Heart left ventricle (tissue), 16 donors: ENCODE measurements at regions not wholly inside any gene's neighbourhood (a gene's known extent, or its start where the extent isn't known, plus 50 kb on each side); places are given as distances from the start of the nearest gene placed in this dataset.

Experiments used
- ATAC-seq, 4 donors: fragments of 200-7000 bp; cut with Tn5 transposase; one replicate each; pipeline ENCODE4 v1.9.1; 2020 to 2022; ENCODE audit warnings: moderate library complexity in 4 of 4, mild to moderate bottlenecking in 3 of 4, moderate number of reproducible peaks in 1 of 4
- DNase-seq, 5 donors: peaks; one replicate each; pipeline ENCODE4 v3.0.0-alpha.2; 2020
- H3K27ac ChIP-seq, 12 donors: fragments of 200-600 bp; sonication (generic) in 4 of 12; one replicate each; pipeline versions ENCODE4 v1.5.0 to v1.8.0; 2016 to 2022; ENCODE audit warnings: mild to moderate bottlenecking in 2 of 12
- H3K27me3 ChIP-seq, 9 donors: fragments of 200-600 bp; sonication (generic) in 2 of 9; one replicate each; pipeline versions ENCODE4 v1.5.1 to v1.8.0; 2016 to 2022; ENCODE audit warnings: mild to moderate bottlenecking in 3 of 9
- H3K36me3 ChIP-seq, 9 donors: fragments of 200-600 bp; sonication (generic) in 2 of 9; one replicate each; pipeline versions ENCODE4 v1.5.0 to v1.8.0; 2018 to 2022; ENCODE audit warnings: mild to moderate bottlenecking in 2 of 9
- H3K4me1 ChIP-seq, 12 donors: fragments of 200-600 bp; sonication (generic) in 4 of 12; one replicate each; pipeline versions ENCODE4 v1.5.0 to v1.8.0; 2016 to 2022; ENCODE audit warnings: mild to moderate bottlenecking in 3 of 12
- H3K4me3 ChIP-seq, 12 donors: fragments of 200-600 bp; sonication (generic) in 4 of 12; one replicate each; pipeline versions ENCODE4 v1.5.0 to v1.8.0; 2017 to 2022; ENCODE audit warnings: mild to moderate bottlenecking in 9 of 12, moderate library complexity in 4 of 12
- H3K9me3 ChIP-seq, 12 donors: fragments of 200-600 bp; sonication (generic) in 4 of 12; one replicate each; pipeline versions ENCODE4 v1.5.0 to v1.8.0; 2016 to 2022; ENCODE audit warnings: mild to moderate bottlenecking in 1 of 12
- CTCF ChIP-seq, 12 donors: fragments of 200-600 bp; sonication (generic) in 4 of 12; IDR thresholded peaks; one replicate each; pipeline versions ENCODE4 v1.5.0 to v1.8.0; 2018 to 2022; ENCODE audit warnings: antibody characterized with exemption in 12 of 12, mild to moderate bottlenecking in 5 of 12
- POLR2A ChIP-seq, 2 donors: fragments of 450-650 bp; IDR thresholded peaks; one replicate each; pipeline ENCODE4 v1.6.1; 2017; ENCODE audit warnings: antibody characterized with exemption in 2 of 2, mild to moderate bottlenecking in 2 of 2, moderate library complexity in 2 of 2
- WGBS, 4 donors: extraction: QIAGEN DNeasy Blood & Tissue Kit in 2 of 4; methylation state at CpG; one replicate each; pipeline versions ENCODE4 v1.1.5 to v1.1.7; 2013 to 2018; 5-methylcytosine and 5-hydroxymethylcytosine counted together
- intact Hi-C, 10 donors: fragments of 100-400 bp; cut with DNase I; formaldehyde crosslinking; loops; one replicate each; pipeline versions ENCODE4 v1.11.1 to v1.14.2; 2022
- donor health status: ischemic (EF 13 %, LVEDD 7.1; RV severe dilation, severe dysfunction).
- donor health status: healthy with polysubstance abuse.
- donor health status: DM: no; HTN: yes; CAD: no.
- donor health status: DM: no; HTN: no; CAD: no.
- donor health status: ischemic (EF 25% LVEDD 6.9; RV normal size, moderate dysfunction).
- donor health status: ischemic (EF 25% LVEDD 5.7; RV mildly dilated, moderate dysfunction).
- donor health status: healthy.
- donor health status: DM: yes; HTN: yes; CAD: no.
- donor health status: ischemic (EF 35%, LVEDD 5.7; RV mildly dilated, moderate dysfunction).
- donor health status: nonischemic (EF 11% LVEDD 7.7; RV severe dilation, severe dysfunction).
- donor health status: DM: yes; HTN: yes; CAD: no.
- donor health status: PGD.
- donor health status: ischemic (EF 29% LVEDD 5.4; RV normal size, mild dysfunction).
- donor health status: nonischemic (EF 23%, LVEDD 6.1; RV moderate dilation, normal function).

DNA sequence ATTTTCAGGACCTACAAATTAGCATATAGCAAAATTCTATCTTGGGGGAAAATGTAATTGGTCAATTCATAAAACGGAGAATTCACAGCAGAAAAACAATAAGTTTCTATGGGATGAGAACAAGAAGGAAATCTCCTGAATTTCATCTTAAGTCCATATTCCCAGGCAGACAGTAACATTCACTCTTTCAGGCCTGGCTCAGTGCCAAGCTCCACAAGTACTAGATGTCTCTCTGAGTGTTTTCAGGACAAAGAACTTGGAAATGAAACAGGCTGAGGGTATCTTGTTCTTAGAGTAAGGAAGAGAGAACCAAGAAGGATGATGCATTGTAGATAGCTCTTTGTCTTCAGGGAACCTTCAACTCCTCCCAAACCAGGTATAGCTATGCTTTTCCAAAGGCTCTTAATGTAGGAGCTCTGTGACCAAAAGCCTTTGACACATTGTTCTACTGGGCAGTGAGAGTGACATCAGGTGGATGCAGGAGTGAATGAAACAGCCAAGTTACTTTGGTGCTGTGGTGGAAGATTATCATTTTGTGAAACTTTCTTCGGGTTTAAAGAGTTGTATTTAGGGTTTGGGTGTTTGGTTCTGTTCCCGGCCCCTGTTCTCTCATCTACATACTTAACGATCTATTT, 298.3 kb downstream of the GPATCH2 start:
- DNase-seq (peak in 2 of 5 donors; percentile 28 to 37), ATAC-seq (peak in 2 of 4 donors; percentile 39 to 52)
- Histone ChIP-seq H3K9me3 (no peaks in the 10 kb centered on the region), H3K27ac (no peak overlapping the region), H3K36me3 (no peaks in the 10 kb centered on the region), H3K4me3 (no peak overlapping the region), H3K27me3 (no peaks in the 10 kb centered on the region), H3K4me1 (peaks cover 0 to 9% (median 2%) of the 10 kb centered on the region in 12 donors)
- intact Hi-C loops = loop anchor here in 3 of 10 donors (5.0 to 10.0 kb wide), 2 partner anchors 578 to 580 kb away; no protein-coding TSS in a partner anchor
- WGBS, 4 donors = 77 to 86% (median 81%) methylated on average over 4 of the region's 4 CpGs
- TF ChIP-seq POLR2A (IDR thresholded peaks at IDR 0.05) = no peak
- TF ChIP-seq CTCF (IDR thresholded peaks at IDR 0.05) = peak in 1 of 12 donors; percentile 29

- ATAC-seq = peak in 1 of 4 donors; percentile 27
Measured at GRCh38 chr1:217331698-217332097, 299.2 kb downstream of the GPATCH2 start.

GRCh38 chr1:217327901-217328300, 303.0 kb downstream of the GPATCH2 start:
- Histone ChIP-seq H3K4me1 (peaks cover 0 to 9% (median 2%) of the 10 kb centered on the region in 12 donors), H3K9me3 (no peaks in the 10 kb centered on the region), H3K36me3 (no peaks in the 10 kb centered on the region), H3K4me3 (no peak overlapping the region), H3K27me3 (no peaks in the 10 kb centered on the region), H3K27ac (no peak overlapping the region)
- TF ChIP-seq POLR2A (IDR thresholded peaks at IDR 0.05) (no peak), CTCF (IDR thresholded peaks at IDR 0.05) (no peak)
- DNase-seq = no peak
- ATAC-seq = no peak
- 91 to 94% (median 93%) methylated on average over 3 of the region's 3 CpGs for WGBS, 4 donors
- intact Hi-C loops = no loop called here

More at GRCh38 chr1:217331698-217332097, 299.2 kb downstream of the GPATCH2 start:
- Histone ChIP-seq H3K4me1 (peaks cover 0 to 9% (median 2%) of the 10 kb centered on the region in 12 donors), H3K9me3 (no peaks in the 10 kb centered on the region), H3K4me3 (no peak overlapping the region), H3K36me3 (no peaks in the 10 kb centered on the region), H3K27ac (no peak overlapping the region), H3K27me3 (no peaks in the 10 kb centered on the region)
- no peak for TF ChIP-seq POLR2A (IDR thresholded peaks at IDR 0.05)
- TF ChIP-seq CTCF (IDR thresholded peaks at IDR 0.05) = no peak
- WGBS, 4 donors = 43 to 54% (median 46%) methylated on average over 4 of the region's 4 CpGs
- no peak for DNase-seq
- intact Hi-C loops = loop anchor here in 3 of 10 donors (5.0 to 10.0 kb wide), 2 partner anchors 577 to 579 kb away; no protein-coding TSS in a partner anchor

GRCh38 chr1:217322834-217323233, 308.1 kb downstream of the GPATCH2 start:
- Histone ChIP-seq H3K36me3 (no peaks in the 10 kb centered on the region), H3K9me3 (no peaks in the 10 kb centered on the region), H3K27ac (no peak overlapping the region), H3K4me1 (no peaks in the 10 kb centered on the region), H3K27me3 (no peaks in the 10 kb centered on the region), H3K4me3 (no peak overlapping the region)
- ATAC-seq (no peak), DNase-seq (no peak)
- no peak for TF ChIP-seq CTCF (IDR thresholded peaks at IDR 0.05)
- no peak for TF ChIP-seq POLR2A (IDR thresholded peaks at IDR 0.05)
- intact Hi-C loops = no loop called here
- WGBS, 4 donors = 64 to 74% (median 70%) methylated on average over 2 of the region's 2 CpGs
